Spinal cord (tissue), 9 donors: ENCODE measurements at regions not wholly inside any gene's neighbourhood (a gene's known extent, or its start where the extent isn't known, plus 50 kb on each side); places are given as distances from the start of the nearest gene placed in this dataset.

ENCODE experiments used
- DNase-seq, 6 donors: peaks; one replicate each; pipeline versions ENCODE4 v3.0.0 to v3.0.0-alpha.2; 2013 to 2015; ENCODE audit warnings: low spot score in 6 of 6, low read depth in 4 of 6
- H3K27ac ChIP-seq: one replicate; pipeline ENCODE4 v1.5.1; 2013; ENCODE audit warnings: low read depth, low read length, control low read depth
- H3K27me3 ChIP-seq: one replicate; pipeline ENCODE4 v1.6.1; 2013; ENCODE audit warnings: low read length; ENCODE audit not compliant: control insufficient read depth, insufficient read depth
- H3K36me3 ChIP-seq: one replicate; pipeline ENCODE4 v1.6.1; 2013; ENCODE audit warnings: low read length; ENCODE audit not compliant: control insufficient read depth, insufficient read depth
- H3K4me1 ChIP-seq: one replicate; pipeline ENCODE4 v1.6.1; 2013; ENCODE audit warnings: low read length; ENCODE audit not compliant: control insufficient read depth, insufficient read depth
- H3K4me3 ChIP-seq: one replicate; pipeline ENCODE4 v1.5.1; 2013; ENCODE audit warnings: low read depth, low read length, control low read depth
- H3K9me3 ChIP-seq: one replicate; pipeline ENCODE4 v1.6.1; 2013; ENCODE audit warnings: low read length; ENCODE audit not compliant: control insufficient read depth, insufficient read depth
- WGBS: methylation state at CpG from one replicate; pipeline ENCODE4 v1.1.5; 2013; ENCODE audit warnings: missing lambda C conversion rate; ENCODE audit not compliant: insufficient coverage; 5-methylcytosine and 5-hydroxymethylcytosine counted together
- donor health status: healthy.

GRCh38 chr11:134469627-134470026 is 57.6 kb upstream of the B3GAT1 start:
- Histone ChIP-seq H3K4me1 (peaks cover 28% of the 10 kb centered on the region), H3K27ac (no peak overlapping the region), H3K9me3 (no peaks in the 10 kb centered on the region), H3K27me3 (no peaks in the 10 kb centered on the region), H3K4me3 (no peak overlapping the region), H3K36me3 (no peaks in the 10 kb centered on the region)
- WGBS = no CpG with 5 or more reads among the region's 3 CpGs
- DNase-seq = peak in 2 of 6 donors; percentile 62 to 80

GRCh38 chr11:134468796-134469195 is 56.8 kb upstream of the B3GAT1 start:
- Histone ChIP-seq H3K4me3 (no peak overlapping the region), H3K27me3 (no peaks in the 10 kb centered on the region), H3K36me3 (no peaks in the 10 kb centered on the region), H3K27ac (no peak overlapping the region), H3K9me3 (no peaks in the 10 kb centered on the region), H3K4me1 (peaks cover 28% of the 10 kb centered on the region)
- no peak for DNase-seq
- WGBS = 84% methylated on average over 2 of the region's 3 CpGs

- no peak overlapping the region for H3K27ac ChIP-seq
- 88% methylated on average over 10 of the region's 10 CpGs for WGBS
- H3K4me3 ChIP-seq = no peak overlapping the region
- H3K9me3 ChIP-seq = no peaks in the 10 kb centered on the region
- no peaks in the 10 kb centered on the region for H3K36me3 ChIP-seq
- no peak for DNase-seq
- H3K27me3 ChIP-seq = no peaks in the 10 kb centered on the region
- peaks cover 28% of the 10 kb centered on the region for H3K4me1 ChIP-seq
These were observed 56.1 kb upstream of the B3GAT1 start for GRCh38 chr11:134468081-134468668.

GRCh38 chr11:134466610-134467567 is 54.8 kb upstream of the B3GAT1 start:
- DNase-seq = no peak
- Histone ChIP-seq H3K36me3 (no peaks in the 10 kb centered on the region), H3K4me3 (no peak overlapping the region), H3K4me1 (peaks cover 20% of the 10 kb centered on the region), H3K27ac (no peak overlapping the region), H3K9me3 (no peaks in the 10 kb centered on the region), H3K27me3 (no peaks in the 10 kb centered on the region)
- WGBS = 84% methylated on average over 7 of the region's 20 CpGs

GRCh38 chr11:134466156-134466555 is 54.1 kb upstream of the B3GAT1 start:
- peak in 2 of 6 donors; percentile 70 to 74 for DNase-seq
- WGBS = 6% methylated on average over 15 of the region's 15 CpGs
- Histone ChIP-seq H3K27me3 (no peaks in the 10 kb centered on the region), H3K27ac (no peak overlapping the region), H3K4me1 (peaks cover 13% of the 10 kb centered on the region), H3K4me3 (no peak overlapping the region), H3K9me3 (no peaks in the 10 kb centered on the region), H3K36me3 (no peaks in the 10 kb centered on the region)

DNA sequence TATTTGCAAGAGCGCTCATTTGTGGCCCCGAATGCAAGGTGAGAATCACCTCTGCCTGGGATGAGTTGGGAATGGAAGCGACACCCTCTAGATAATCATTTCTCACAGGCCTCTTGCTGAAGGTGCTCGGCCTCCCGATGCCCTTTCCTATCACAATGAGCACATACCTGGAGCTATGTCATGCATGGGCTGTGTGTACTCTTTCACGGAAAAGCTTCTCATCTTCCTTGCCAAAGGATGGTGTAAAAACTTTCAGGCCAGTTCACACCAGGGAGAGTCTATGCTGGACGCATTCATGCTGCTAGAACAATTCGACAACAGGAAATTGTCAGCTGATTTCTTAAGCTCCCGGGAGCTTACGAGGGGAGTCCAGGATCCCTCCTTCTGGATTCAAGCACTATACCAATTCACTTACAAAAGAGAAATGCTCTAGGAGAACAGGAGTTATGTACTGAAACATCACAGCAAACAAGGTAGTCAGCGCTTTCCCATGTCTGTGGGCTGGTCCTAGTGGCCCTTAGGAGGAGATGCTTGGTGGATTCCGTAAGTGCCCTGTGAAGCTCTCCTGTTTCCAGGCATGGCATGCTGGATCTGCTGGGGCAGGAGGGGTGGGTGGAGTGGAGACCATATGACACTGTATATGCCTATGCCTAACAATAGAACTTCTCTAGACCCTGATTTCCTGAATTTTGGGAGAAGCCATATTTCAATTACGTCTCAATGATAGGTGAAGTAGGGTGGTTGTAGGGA is 53.1 kb upstream of the B3GAT1 start:
- Histone ChIP-seq H3K4me1 (peaks cover 13% of the 10 kb centered on the region), H3K27me3 (no peaks in the 10 kb centered on the region), H3K27ac (no peak overlapping the region), H3K4me3 (no peak overlapping the region), H3K36me3 (no peaks in the 10 kb centered on the region), H3K9me3 (no peaks in the 10 kb centered on the region)
- 77% methylated on average over 5 of the region's 13 CpGs for WGBS
- no peak for DNase-seq

- Histone ChIP-seq H3K36me3 (no peaks in the 10 kb centered on the region), H3K9me3 (no peaks in the 10 kb centered on the region), H3K4me1 (peaks cover 23% of the 10 kb centered on the region), H3K27me3 (no peaks in the 10 kb centered on the region), H3K27ac (no peak overlapping the region), H3K4me3 (no peak overlapping the region)
- DNase-seq = no peak
- WGBS = 70% methylated on average over 6 of the region's 6 CpGs
These were observed 52.2 kb upstream of the B3GAT1 start for GRCh38 chr11:134464196-134464595.

DNA sequence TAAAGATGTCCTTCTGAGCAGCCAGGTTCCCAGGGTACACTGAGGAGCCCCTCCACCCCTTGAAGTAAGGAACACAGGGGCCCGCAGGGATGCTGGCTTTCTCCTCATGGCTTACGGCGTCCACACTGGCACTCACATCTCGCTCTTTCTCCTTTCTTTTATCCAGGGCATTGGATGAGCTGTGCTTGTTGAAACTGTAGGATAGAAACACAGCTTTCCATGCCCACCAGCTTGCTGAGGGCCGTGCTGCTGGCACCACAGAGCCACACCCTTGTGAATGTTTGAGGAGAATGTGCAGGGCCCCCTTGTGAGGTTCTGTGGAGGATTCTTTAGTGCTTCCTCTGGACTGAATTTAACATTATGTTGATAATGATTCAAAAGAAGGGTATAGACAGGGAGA is 51.7 kb upstream of the B3GAT1 start:
- no peaks in the 10 kb centered on the region for H3K36me3 ChIP-seq
- peaks cover 26% of the 10 kb centered on the region for H3K4me1 ChIP-seq
- WGBS = no CpG with 5 or more reads among the region's 5 CpGs
- H3K4me3 ChIP-seq = no peak overlapping the region
- no peak overlapping the region for H3K27ac ChIP-seq
- no peaks in the 10 kb centered on the region for H3K9me3 ChIP-seq
- H3K27me3 ChIP-seq = no peaks in the 10 kb centered on the region
- no peak for DNase-seq
